B cell (primary cell): ENCODE measurements at regions not wholly inside any gene's neighbourhood (a gene's known extent, or its start where the extent isn't known, plus 50 kb on each side); places are given as distances from the start of the nearest gene placed in this dataset.

Experiments
- ATAC-seq: fragments of 200-7000 bp; cut with Tn5 transposase; one replicate; pipeline ENCODE4 v1.10.0; 2021; ENCODE audit warnings: low read depth, mild to moderate bottlenecking, moderate number of reproducible peaks, moderate library complexity
- CTCF ChIA-PET: fragments of 350-600 bp; sonication (Branson Sonifier 250); formaldehyde crosslinking; loops from one replicate; lab custom pipeline; 2021; ENCODE audit warnings: antibody characterized with exemption, inconsistent platforms; lab: Charles Lee
- POLR2A ChIA-PET: fragments of 350-600 bp; sonication (Branson Sonifier 250); formaldehyde crosslinking; loops from one replicate; lab custom pipeline; 2021; ENCODE audit warnings: antibody characterized with exemption; lab: Charles Lee
- DNase-seq: peaks from one replicate; pipeline ENCODE4 v3.0.0; 2013
- H2AFZ ChIP-seq: 2 replicates; pipeline ENCODE4 v1.6.1; 2012; ENCODE audit warnings: mild to moderate bottlenecking, low read depth, low read length; ENCODE audit not compliant: insufficient read depth, poor library complexity, severe bottlenecking
- H3K27ac ChIP-seq, 2 donors: 1 replicate in 1 of 2; 2 replicates in 1 of 2; pipeline ENCODE4 v1.5.1; 2012 to 2013; ENCODE audit warnings: low read length in 2 of 2, mild to moderate bottlenecking in 2 of 2, moderate library complexity in 1 of 2
- H3K27me3 ChIP-seq, 4 experiments: fragments of 200-600 bp in 1 of 4; sonication (generic) in 1 of 4; replicated peaks in 1 of 4; 1 replicate in 2 of 4; 2 replicates in 2 of 4; pipeline versions ENCODE4 v1.6.1 to v1.7.0; 2013 to 2016; ENCODE audit warnings: low read length in 3 of 4, mild to moderate bottlenecking in 2 of 4, mixed read lengths in 1 of 4, moderate library complexity in 1 of 4; ENCODE audit not compliant: insufficient read depth in 4 of 4, control insufficient read depth in 3 of 4; ENCODE audit errors: control extremely low read depth in 1 of 4
- H3K36me3 ChIP-seq, 2 experiments: replicated peaks in 1 of 2; 1 replicate in 1 of 2; 2 replicates in 1 of 2; pipeline versions ENCODE4 v1.6.1 to v1.7.1; 2013; ENCODE audit warnings: low read length in 1 of 2; ENCODE audit not compliant: insufficient read depth in 2 of 2, control insufficient read depth in 1 of 2; ENCODE audit errors: control extremely low read depth in 1 of 2, extremely low read depth in 1 of 2
- H3K4me1 ChIP-seq, 2 donors: fragments of 200-600 bp in 1 of 2; sonication (generic) in 1 of 2; 1 replicate in 1 of 2; 2 replicates in 1 of 2; pipeline versions ENCODE4 v1.5.1 to v1.6.1; 2013 to 2017; ENCODE audit warnings: low read length in 2 of 2; ENCODE audit not compliant: control insufficient read depth in 2 of 2, insufficient read depth in 2 of 2
- H3K4me2 ChIP-seq: replicated peaks from 2 replicates; pipeline ENCODE3; 2012; ENCODE audit warnings: mild to moderate bottlenecking, low read depth, low read length; ENCODE audit not compliant: poor library complexity, severe bottlenecking
- H3K4me3 ChIP-seq, 5 experiments: fragments of 200-600 bp in 1 of 5; sonication (generic) in 1 of 5; 1 replicate in 3 of 5; 2 replicates in 2 of 5; pipeline versions ENCODE4 v1.5.1 to v1.7.0; 2011 to 2016; ENCODE audit warnings: low read length in 4 of 5, mild to moderate bottlenecking in 4 of 5, low read depth in 2 of 5, control low read depth in 1 of 5, moderate library complexity in 1 of 5; ENCODE audit not compliant: insufficient read depth in 1 of 5; ENCODE audit errors: control extremely low read depth in 1 of 5, extremely low read depth in 1 of 5
- H3K79me2 ChIP-seq: fragments of 200-600 bp; sonication (generic); one replicate; pipeline ENCODE4 v1.6.0; 2016; ENCODE audit warnings: low read length; ENCODE audit not compliant: control insufficient read depth, insufficient read depth
- H3K9ac ChIP-seq: fragments of 200-600 bp; sonication (generic); 2 replicates; pipeline ENCODE4 v1.6.1; 2017; ENCODE audit warnings: mild to moderate bottlenecking, low read length, moderate library complexity
- H3K9me3 ChIP-seq, 3 donors: one replicate each; pipeline versions ENCODE4 v1.6.1 to v1.7.1; 2013; ENCODE audit warnings: low read length in 2 of 3; ENCODE audit not compliant: control insufficient read depth in 2 of 3, insufficient read depth in 1 of 3; ENCODE audit errors: control extremely low read depth in 1 of 3
- H4K20me1 ChIP-seq: 2 replicates; pipeline ENCODE4 v1.6.0; 2012; ENCODE audit warnings: mild to moderate bottlenecking, low read length; ENCODE audit not compliant: insufficient read depth, control insufficient read depth, poor library complexity, severe bottlenecking
- H3K27ac Mint-ChIP-seq: one replicate; pipeline ENCODE4 v1.8.0; 2021; ENCODE audit warnings: mixed read lengths
- H3K27me3 Mint-ChIP-seq: one replicate; pipeline ENCODE4 v1.8.0; 2021; ENCODE audit warnings: mixed read lengths
- H3K4me1 Mint-ChIP-seq: one replicate; pipeline ENCODE4 v1.8.0; 2021; ENCODE audit warnings: mixed read lengths
- H3K4me3 Mint-ChIP-seq: one replicate; pipeline ENCODE4 v1.8.0; 2021; ENCODE audit warnings: mixed read lengths
- H3K9me3 Mint-ChIP-seq: one replicate; pipeline ENCODE4 v1.8.0; 2022; ENCODE audit warnings: mixed read lengths; ENCODE audit not compliant: insufficient read depth
- CTCF ChIP-seq: fragments of 200-600 bp; IDR thresholded peaks from one replicate; pipeline ENCODE4 v1.8.0; 2022; ENCODE audit warnings: antibody characterized with exemption, mild to moderate bottlenecking
- EZH2 ChIP-seq: IDR thresholded peaks from 2 replicates; pipeline ENCODE4 v1.6.1; 2012; ENCODE audit warnings: borderline replicate concordance, low read depth, mild to moderate bottlenecking, moderate library complexity, low read length; ENCODE audit not compliant: insufficient read depth, poor library complexity, severe bottlenecking
- WGBS: methylation state at CpG from one replicate; pipeline ENCODE4 v1.1.5; 2013; ENCODE audit warnings: missing lambda C conversion rate; ENCODE audit not compliant: insufficient coverage; 5-methylcytosine and 5-hydroxymethylcytosine counted together
- intact Hi-C: fragments of 100-400 bp; cut with micrococcal nuclease; formaldehyde crosslinking; loops from one replicate; pipeline ENCODE4 v1.10.0; 2022

- ATAC-seq, result no peak
- no peak overlapping the region for H2AFZ ChIP-seq
- no peak overlapping the region for H3K27ac Mint-ChIP-seq
- DNase-seq, result no peak
- no peaks in the 10 kb centered on the region for H3K4me1 ChIP-seq
- H3K27me3 ChIP-seq, result no peaks in the 10 kb centered on the region
- H3K36me3 ChIP-seq, result no peaks in the 10 kb centered on the region
- H3K9ac ChIP-seq, result no peak overlapping the region
- peaks cover 0 to 8% (median 0%) of the 10 kb centered on the region in 3 donors for H3K9me3 ChIP-seq
- H3K4me3 ChIP-seq, result no peak overlapping the region
- no peak overlapping the region for H3K4me2 ChIP-seq
- no peaks in the 10 kb centered on the region for H3K27me3 Mint-ChIP-seq
- ChIA-PET CTCF (no interaction called here), POLR2A (no interaction called here)
- TF ChIP-seq EZH2 (no peak), CTCF (no peak)
- H3K4me3 Mint-ChIP-seq, result no peak overlapping the region
- no peaks in the 10 kb centered on the region for H3K9me3 Mint-ChIP-seq
- intact Hi-C loops, result no loop called here
- no peaks in the 10 kb centered on the region for H3K4me1 Mint-ChIP-seq
- H3K79me2 ChIP-seq, result no peaks in the 10 kb centered on the region
- no peaks in the 10 kb centered on the region for H4K20me1 ChIP-seq
- no peak overlapping the region for H3K27ac ChIP-seq
These were observed 105.8 kb upstream of the NTRK2 start for GRCh38 chr9:84563691-84564090.

GRCh38 chr9:84567805-84568204 lies 101.7 kb upstream of the NTRK2 start:
- no peaks in the 10 kb centered on the region for H3K27me3 ChIP-seq
- no peaks in the 10 kb centered on the region for H3K36me3 ChIP-seq
- H3K4me1 ChIP-seq, result no peaks in the 10 kb centered on the region
- H3K27ac ChIP-seq, result no peak overlapping the region
- no peak for TF ChIP-seq CTCF
- no peak for TF ChIP-seq EZH2
- CTCF ChIA-PET, result interaction anchor here (0.6 kb wide), 1 partner anchor 1447 kb away, joined by 3 read pairs; no protein-coding TSS in a partner anchor
- intact Hi-C loops, result no loop called here
- H4K20me1 ChIP-seq, result no peaks in the 10 kb centered on the region
- Mint-ChIP-seq H3K4me3 (no peak overlapping the region), H3K9me3 (no peaks in the 10 kb centered on the region), H3K27ac (no peak overlapping the region), H3K27me3 (no peaks in the 10 kb centered on the region), H3K4me1 (no peaks in the 10 kb centered on the region)
- no peak overlapping the region for H2AFZ ChIP-seq
- H3K79me2 ChIP-seq, result no peaks in the 10 kb centered on the region
- ATAC-seq, result no peak
- WGBS, result 80% methylated on average over 1 of the region's 1 CpG
- H3K4me2 ChIP-seq, result no peak overlapping the region
- no peak overlapping the region for H3K9ac ChIP-seq
- POLR2A ChIA-PET, result no interaction called here
- no peak for DNase-seq
- H3K9me3 ChIP-seq, result peaks cover 0 to 8% (median 0%) of the 10 kb centered on the region in 3 donors
- H3K4me3 ChIP-seq, result no peak overlapping the region
